ENCODE measurements at regions not wholly inside any gene's neighbourhood (a gene's known extent, or its start where the extent isn't known, plus 50 kb on each side); places are given as distances from the start of the nearest gene placed in this dataset.

- Histone ChIP-seq H3K9me3 (no peaks in the 10 kb centered on the region), H3K36me3 (no peaks in the 10 kb centered on the region), H3K27ac (no peak overlapping the region), H3K27me3 (no peaks in the 10 kb centered on the region), H3K4me1 (ENCODE audit: insufficient read depth) (no peaks in the 10 kb centered on the region), H3K4me3 (no peak overlapping the region)
- DNase-seq: no peak
- WGBS, 3 donors: 84 to 87% (median 87%) methylated on average over 3 of the region's 3 CpGs
- TF ChIP-seq CTCF (IDR thresholded peaks at IDR 0.05) (no peak), POLR2A (IDR thresholded peaks at IDR 0.05) (no peak), EP300 (IDR thresholded peaks at IDR 0.05) (no peak)
- intact Hi-C loops (cut with DNase I): no loop called here
Observed at GRCh38 chr2:147502711-147503290, 342.0 kb upstream of the ACVR2A start.

- Histone ChIP-seq H3K27me3 (no peaks in the 10 kb centered on the region), H3K36me3 (no peaks in the 10 kb centered on the region), H3K27ac (no peak overlapping the region), H3K4me3 (no peak overlapping the region), H3K4me1 (ENCODE audit: insufficient read depth) (no peaks in the 10 kb centered on the region), H3K9me3 (no peaks in the 10 kb centered on the region)
- DNase-seq: no peak
- intact Hi-C loops (cut with DNase I): no loop called here
- TF ChIP-seq POLR2A (IDR thresholded peaks at IDR 0.05) (no peak), CTCF (IDR thresholded peaks at IDR 0.05) (no peak), EP300 (IDR thresholded peaks at IDR 0.05) (no peak)
- 84 to 89% (median 88%) methylated on average over 4 of the region's 4 CpGs for WGBS, 3 donors
Observed at GRCh38 chr2:147501968-147502367, 342.9 kb upstream of the ACVR2A start.

- no peaks in the 10 kb centered on the region for H3K27me3 ChIP-seq
- no peak for TF ChIP-seq POLR2A (IDR thresholded peaks at IDR 0.05)
- TF ChIP-seq CTCF (IDR thresholded peaks at IDR 0.05): no peak
- TF ChIP-seq EP300 (IDR thresholded peaks at IDR 0.05): no peak
- no peaks in the 10 kb centered on the region for H3K9me3 ChIP-seq
- no peak overlapping the region for H3K4me3 ChIP-seq
- no peaks in the 10 kb centered on the region for H3K4me1 ChIP-seq (ENCODE audit: insufficient read depth)
- no peak for DNase-seq
- 70 to 86% (median 81%) methylated on average over 1 of the region's 1 CpG for WGBS, 3 donors
- no peak overlapping the region for H3K27ac ChIP-seq
- intact Hi-C loops (cut with DNase I): no loop called here
- H3K36me3 ChIP-seq: no peaks in the 10 kb centered on the region
Observed at GRCh38 chr2:147500819-147501395, 343.9 kb upstream of the ACVR2A start.

GRCh38 chr2:147500229-147500628 lies 344.6 kb upstream of the ACVR2A start:
- 91 to 92% (median 91%) methylated on average over 3 of the region's 3 CpGs for WGBS, 3 donors
- no peak for DNase-seq
- H3K4me1 ChIP-seq (ENCODE audit: insufficient read depth): no peaks in the 10 kb centered on the region
- TF ChIP-seq EP300 (IDR thresholded peaks at IDR 0.05): no peak
- TF ChIP-seq CTCF (IDR thresholded peaks at IDR 0.05): no peak
- TF ChIP-seq POLR2A (IDR thresholded peaks at IDR 0.05): no peak
- H3K9me3 ChIP-seq: no peaks in the 10 kb centered on the region
- H3K36me3 ChIP-seq: no peaks in the 10 kb centered on the region
- intact Hi-C loops (cut with DNase I): no loop called here
- H3K27me3 ChIP-seq: no peaks in the 10 kb centered on the region
- H3K4me3 ChIP-seq: no peak overlapping the region
- no peak overlapping the region for H3K27ac ChIP-seq
